ENCODE measurements at regions not wholly inside any gene's neighbourhood (a gene's known extent, or its start where the extent isn't known, plus 50 kb on each side); places are given as distances from the start of the nearest gene placed in this dataset.

GRCh38 chr1:166233750-166234366 is 67.1 kb upstream of the FAM78B start:
- TF ChIP-seq CTCF (IDR thresholded peaks at IDR 0.05 in 8 of 11, conservative IDR thresholded peaks at IDR 0.05 in 3 of 11) (no peak), POLR2AphosphoS5 (IDR thresholded peaks at IDR 0.05) (no peak)
